ENCODE measurements at regions not wholly inside any gene's neighbourhood (a gene's known extent, or its start where the extent isn't known, plus 50 kb on each side); places are given as distances from the start of the nearest gene placed in this dataset.

DNA sequence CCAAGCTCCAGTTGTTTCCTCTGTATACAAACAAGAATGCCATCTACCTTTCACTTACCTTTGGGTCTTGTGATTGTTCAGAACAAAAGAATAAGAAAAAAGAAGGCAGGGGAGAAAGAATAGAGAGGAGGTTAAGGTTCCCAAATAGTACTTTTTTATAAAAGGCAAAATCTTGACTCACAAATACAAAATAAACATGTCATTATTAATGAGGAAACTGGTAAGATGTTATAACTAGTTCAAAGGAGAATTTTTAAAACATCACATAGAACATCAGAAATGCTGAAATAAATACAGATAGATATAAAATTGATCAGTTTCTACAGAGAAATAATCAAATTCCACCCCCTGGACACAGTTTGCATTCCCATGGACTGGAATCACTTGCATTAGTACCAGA, 446.7 kb upstream of the CCDC196 start:
- no peak overlapping the region for H3K27ac ChIP-seq
- TF ChIP-seq, protein P1, sequence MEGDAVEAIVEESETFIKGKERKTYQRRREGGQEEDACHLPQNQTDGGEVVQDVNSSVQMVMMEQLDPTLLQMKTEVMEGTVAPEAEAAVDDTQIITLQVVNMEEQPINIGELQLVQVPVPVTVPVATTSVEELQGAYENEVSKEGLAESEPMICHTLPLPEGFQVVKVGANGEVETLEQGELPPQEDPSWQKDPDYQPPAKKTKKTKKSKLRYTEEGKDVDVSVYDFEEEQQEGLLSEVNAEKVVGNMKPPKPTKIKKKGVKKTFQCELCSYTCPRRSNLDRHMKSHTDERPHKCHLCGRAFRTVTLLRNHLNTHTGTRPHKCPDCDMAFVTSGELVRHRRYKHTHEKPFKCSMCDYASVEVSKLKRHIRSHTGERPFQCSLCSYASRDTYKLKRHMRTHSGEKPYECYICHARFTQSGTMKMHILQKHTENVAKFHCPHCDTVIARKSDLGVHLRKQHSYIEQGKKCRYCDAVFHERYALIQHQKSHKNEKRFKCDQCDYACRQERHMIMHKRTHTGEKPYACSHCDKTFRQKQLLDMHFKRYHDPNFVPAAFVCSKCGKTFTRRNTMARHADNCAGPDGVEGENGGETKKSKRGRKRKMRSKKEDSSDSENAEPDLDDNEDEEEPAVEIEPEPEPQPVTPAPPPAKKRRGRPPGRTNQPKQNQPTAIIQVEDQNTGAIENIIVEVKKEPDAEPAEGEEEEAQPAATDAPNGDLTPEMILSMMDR (IDR thresholded peaks at IDR 0.05), result no peak
- TF ChIP-seq ZFX (IDR thresholded peaks at IDR 0.05; ENCODE audit: borderline replicate concordance), result no peak

GRCh38 chr14:66041582-66041981, 444.6 kb upstream of the CCDC196 start:
- TF ChIP-seq, protein P1 (IDR thresholded peaks at IDR 0.05), result no peak
- no peak for TF ChIP-seq ZFX (IDR thresholded peaks at IDR 0.05; ENCODE audit: borderline replicate concordance)
- no peak overlapping the region for H3K27ac ChIP-seq

DNA sequence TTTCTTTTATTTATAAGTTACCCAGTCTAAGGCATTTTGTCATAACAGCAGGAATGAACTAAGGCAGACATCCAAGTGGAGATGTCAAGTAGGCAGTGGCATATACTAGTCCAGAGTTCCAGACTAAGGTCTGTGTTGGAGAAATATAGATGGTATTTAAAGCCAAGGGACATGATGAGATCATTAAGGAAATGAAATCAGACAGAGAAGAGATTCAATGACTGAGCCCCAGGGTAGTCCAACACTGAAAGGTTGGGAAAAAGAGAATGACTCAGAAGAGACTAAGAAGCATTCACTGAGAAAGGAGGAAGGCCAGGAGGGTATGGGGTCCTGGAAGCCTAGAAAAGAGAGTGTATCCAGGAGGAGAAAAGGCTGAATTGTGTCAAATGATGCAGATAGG, 442.2 kb upstream of the CCDC196 start:
- no peak for TF ChIP-seq ZFX (IDR thresholded peaks at IDR 0.05; ENCODE audit: borderline replicate concordance)
- TF ChIP-seq, protein P1 (IDR thresholded peaks at IDR 0.05), result no peak
- H3K27ac ChIP-seq, result no peak overlapping the region

- TF ChIP-seq, protein P1 (IDR thresholded peaks at IDR 0.05), result no peak
- TF ChIP-seq ZFX (IDR thresholded peaks at IDR 0.05; ENCODE audit: borderline replicate concordance), result no peak
- H3K27ac ChIP-seq, result no peak overlapping the region
Observed at GRCh38 chr14:66045572-66046021, 440.6 kb upstream of the CCDC196 start.

GRCh38 chr14:66046035-66046434, 440.1 kb upstream of the CCDC196 start:
- no peak for TF ChIP-seq ZFX (IDR thresholded peaks at IDR 0.05; ENCODE audit: borderline replicate concordance)
- TF ChIP-seq, protein P1 (IDR thresholded peaks at IDR 0.05), result no peak
- no peak overlapping the region for H3K27ac ChIP-seq

- no peak for TF ChIP-seq ZFX (IDR thresholded peaks at IDR 0.05; ENCODE audit: borderline replicate concordance)
- TF ChIP-seq, protein P1 (IDR thresholded peaks at IDR 0.05), result no peak
- no peak overlapping the region for H3K27ac ChIP-seq
Observed at GRCh38 chr14:66046591-66046990, 439.6 kb upstream of the CCDC196 start.

- no peak overlapping the region for H3K27ac ChIP-seq
- TF ChIP-seq, protein P1 (IDR thresholded peaks at IDR 0.05), result no peak
- TF ChIP-seq ZFX (IDR thresholded peaks at IDR 0.05; ENCODE audit: borderline replicate concordance), result no peak
Observed at GRCh38 chr14:66056268-66056907, 429.8 kb upstream of the CCDC196 start.

Data from 22Rv1 (cell line).